SK-N-MC (cell line): ENCODE measurements at regions not wholly inside any gene's neighbourhood (a gene's known extent, or its start where the extent isn't known, plus 50 kb on each side); places are given as distances from the start of the nearest gene placed in this dataset.

ENCODE experiments used
- EZH2 ChIP-seq: fragments of 200-600 bp; sonication (generic); IDR thresholded peaks from one replicate; pipeline ENCODE4 v1.6.1; 2017; ENCODE audit warnings: antibody characterized with exemption
- FOXP2 ChIP-seq: optimal IDR thresholded peaks from 2 replicates; pipeline ENCODE3; 2011; ENCODE audit warnings: mild to moderate bottlenecking, moderate library complexity; ENCODE audit not compliant: insufficient read depth; ENCODE audit errors: extremely low read length, control extremely low read depth
- POLR2AphosphoS5 ChIP-seq: IDR thresholded peaks from 2 replicates; pipeline ENCODE4 v1.6.1; 2012; ENCODE audit warnings: mild to moderate bottlenecking, low read depth, low read length, borderline replicate concordance

DNA sequence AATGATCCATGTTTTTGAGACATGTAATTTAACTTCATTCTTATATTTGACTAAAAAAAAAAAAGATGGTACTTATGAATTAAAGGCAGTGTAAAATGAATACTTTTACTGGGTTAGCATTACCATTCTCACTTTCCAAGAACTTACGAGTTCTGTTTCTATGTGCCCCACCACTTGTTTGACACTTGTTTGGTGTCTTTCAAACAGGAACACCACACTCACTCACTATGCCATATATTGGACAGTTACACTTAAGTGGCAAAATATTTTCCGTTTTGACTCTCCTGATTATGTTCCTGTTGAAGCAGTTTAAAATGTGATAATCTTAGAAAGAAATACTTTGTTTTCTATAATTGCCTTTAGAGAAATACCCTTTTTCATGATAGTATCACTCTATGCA lies 56.6 kb upstream of the ATXN7L3B start:
- TF ChIP-seq EZH2 (no peak), POLR2AphosphoS5 (no peak), FOXP2 (no peak)
